ENCODE measurements at regions not wholly inside any gene's neighbourhood (a gene's known extent, or its start where the extent isn't known, plus 50 kb on each side); places are given as distances from the start of the nearest gene placed in this dataset.

DNA sequence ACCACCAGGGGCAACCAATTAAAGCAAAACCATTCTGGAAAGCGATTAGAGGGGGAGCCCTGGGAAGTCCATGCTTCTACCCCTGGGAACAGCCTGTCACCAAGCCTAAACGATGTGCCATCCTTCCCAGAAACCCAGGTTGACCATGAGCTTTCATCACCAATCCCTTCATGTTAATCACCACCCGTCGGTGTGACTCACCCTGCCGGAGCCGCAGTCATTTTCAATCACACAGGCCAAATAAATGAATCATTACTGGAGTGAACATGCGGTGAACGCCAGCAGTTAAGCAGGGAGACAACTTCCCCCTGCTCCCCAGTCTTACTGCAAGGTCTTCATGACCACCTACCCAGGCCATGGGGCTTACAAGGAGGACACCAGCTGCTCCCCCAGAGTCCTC lies 308.8 kb downstream of the AJAP1 start:
- no peak for DNase-seq (ENCODE audit: low spot score)
- no peak overlapping the region for H3K27ac Mint-ChIP-seq
- no peaks in the 10 kb centered on the region for H3K79me2 ChIP-seq (ENCODE audit: low read depth)
- H3K36me3 Mint-ChIP-seq, result no peaks in the 10 kb centered on the region
- no peaks in the 10 kb centered on the region for H3K36me3 ChIP-seq
- no peaks in the 10 kb centered on the region for H3F3A ChIP-seq (ENCODE audit: low read depth)
- H2AFZ ChIP-seq (replicated peaks), result no peak overlapping the region
- H3K9me3 ChIP-seq (ENCODE audit: low read depth), result no peaks in the 10 kb centered on the region
- H3K4me1 ChIP-seq, result peaks cover 7% of the 10 kb centered on the region
- H3K4me1 Mint-ChIP-seq, result peaks cover 20% of the 10 kb centered on the region
- H3K4me3 ChIP-seq, result no peak overlapping the region
- H3K9ac ChIP-seq, result no peak overlapping the region
- H3K27ac ChIP-seq, result no peak overlapping the region
- no peaks in the 10 kb centered on the region for H3K9me3 Mint-ChIP-seq
- H3K4me2 ChIP-seq, result no peak overlapping the region
- H3K4me3 Mint-ChIP-seq, result no peak overlapping the region
- H4K20me1 ChIP-seq (ENCODE audit: low read depth), result no peaks in the 10 kb centered on the region
- TF ChIP-seq EZH2 (IDR thresholded peaks at IDR 0.05) (no peak), EZH2phosphoT487 (IDR thresholded peaks at IDR 0.05) (no peak)
- TF ChIP-seq, protein P1, sequence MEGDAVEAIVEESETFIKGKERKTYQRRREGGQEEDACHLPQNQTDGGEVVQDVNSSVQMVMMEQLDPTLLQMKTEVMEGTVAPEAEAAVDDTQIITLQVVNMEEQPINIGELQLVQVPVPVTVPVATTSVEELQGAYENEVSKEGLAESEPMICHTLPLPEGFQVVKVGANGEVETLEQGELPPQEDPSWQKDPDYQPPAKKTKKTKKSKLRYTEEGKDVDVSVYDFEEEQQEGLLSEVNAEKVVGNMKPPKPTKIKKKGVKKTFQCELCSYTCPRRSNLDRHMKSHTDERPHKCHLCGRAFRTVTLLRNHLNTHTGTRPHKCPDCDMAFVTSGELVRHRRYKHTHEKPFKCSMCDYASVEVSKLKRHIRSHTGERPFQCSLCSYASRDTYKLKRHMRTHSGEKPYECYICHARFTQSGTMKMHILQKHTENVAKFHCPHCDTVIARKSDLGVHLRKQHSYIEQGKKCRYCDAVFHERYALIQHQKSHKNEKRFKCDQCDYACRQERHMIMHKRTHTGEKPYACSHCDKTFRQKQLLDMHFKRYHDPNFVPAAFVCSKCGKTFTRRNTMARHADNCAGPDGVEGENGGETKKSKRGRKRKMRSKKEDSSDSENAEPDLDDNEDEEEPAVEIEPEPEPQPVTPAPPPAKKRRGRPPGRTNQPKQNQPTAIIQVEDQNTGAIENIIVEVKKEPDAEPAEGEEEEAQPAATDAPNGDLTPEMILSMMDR (IDR thresholded peaks at IDR 0.05), result no peak
- peaks cover 17% of the 10 kb centered on the region for H3K27me3 Mint-ChIP-seq (ENCODE audit: insufficient read depth, low read depth)
- no peaks in the 10 kb centered on the region for H3K27me3 ChIP-seq

DNA sequence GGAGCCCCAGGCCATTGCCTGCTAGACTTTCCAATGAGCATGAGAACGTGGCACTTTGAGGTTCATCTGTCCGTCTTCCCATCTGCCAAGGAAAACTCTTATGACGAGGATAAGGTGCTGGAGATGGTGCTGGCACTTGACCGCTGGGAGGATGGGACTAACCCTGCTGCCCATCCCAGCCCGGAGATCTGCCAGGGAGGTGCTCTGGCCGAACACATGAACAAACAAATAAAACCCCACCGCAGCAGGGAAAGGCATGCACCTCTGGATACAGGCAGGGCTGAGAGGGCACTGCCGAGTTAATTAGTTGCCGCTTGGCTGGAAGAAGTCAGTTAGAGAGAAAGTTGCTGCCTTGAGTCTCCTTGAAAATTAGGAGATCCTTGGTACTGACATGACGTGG lies 308.4 kb downstream of the AJAP1 start:
- Histone ChIP-seq H3F3A (ENCODE audit: low read depth) (no peaks in the 10 kb centered on the region), H3K9me3 (ENCODE audit: low read depth) (no peaks in the 10 kb centered on the region), H3K27me3 (no peaks in the 10 kb centered on the region), H3K27ac (no peak overlapping the region), H4K20me1 (ENCODE audit: low read depth) (no peaks in the 10 kb centered on the region), H3K4me2 (no peak overlapping the region), H2AFZ (replicated peaks) (no peak overlapping the region), H3K4me1 (peaks cover 7% of the 10 kb centered on the region), H3K36me3 (no peaks in the 10 kb centered on the region), H3K79me2 (ENCODE audit: low read depth) (no peaks in the 10 kb centered on the region), H3K4me3 (no peak overlapping the region), H3K9ac (no peak overlapping the region)
- Mint-ChIP-seq H3K36me3 (no peaks in the 10 kb centered on the region), H3K9me3 (no peaks in the 10 kb centered on the region), H3K27ac (no peak overlapping the region), H3K4me3 (no peak overlapping the region), H3K4me1 (peaks cover 20% of the 10 kb centered on the region), H3K27me3 (ENCODE audit: insufficient read depth, low read depth) (peaks cover 17% of the 10 kb centered on the region)
- DNase-seq (ENCODE audit: low spot score), result no peak
- TF ChIP-seq EZH2 (IDR thresholded peaks at IDR 0.05) (no peak), EZH2phosphoT487 (IDR thresholded peaks at IDR 0.05) (no peak)
- TF ChIP-seq, protein P1 (IDR thresholded peaks at IDR 0.05), result no peak

- H3K4me2 ChIP-seq, result no peak overlapping the region
- no peak overlapping the region for H3K27ac Mint-ChIP-seq
- no peaks in the 10 kb centered on the region for H3K27me3 ChIP-seq
- no peak overlapping the region for H3K27ac ChIP-seq
- H3K36me3 Mint-ChIP-seq, result no peaks in the 10 kb centered on the region
- H3K4me3 Mint-ChIP-seq, result no peak overlapping the region
- no peaks in the 10 kb centered on the region for H3F3A ChIP-seq (ENCODE audit: low read depth)
- H3K9ac ChIP-seq, result no peak overlapping the region
- H3K9me3 ChIP-seq (ENCODE audit: low read depth), result no peaks in the 10 kb centered on the region
- no peak overlapping the region for H3K4me3 ChIP-seq
- no peaks in the 10 kb centered on the region for H3K9me3 Mint-ChIP-seq
- no peak overlapping the region for H2AFZ ChIP-seq (replicated peaks)
- H3K79me2 ChIP-seq (ENCODE audit: low read depth), result no peaks in the 10 kb centered on the region
- peaks cover 7% of the 10 kb centered on the region for H3K4me1 ChIP-seq
- H3K27me3 Mint-ChIP-seq (ENCODE audit: insufficient read depth, low read depth), result peaks cover 15% of the 10 kb centered on the region
- H4K20me1 ChIP-seq (ENCODE audit: low read depth), result no peaks in the 10 kb centered on the region
- no peak for TF ChIP-seq EZH2phosphoT487 (IDR thresholded peaks at IDR 0.05)
- TF ChIP-seq, protein P1 (IDR thresholded peaks at IDR 0.05), result no peak
- no peak for TF ChIP-seq EZH2 (IDR thresholded peaks at IDR 0.05)
- no peak for DNase-seq (ENCODE audit: low spot score)
- H3K4me1 Mint-ChIP-seq, result peaks cover 20% of the 10 kb centered on the region
- no peaks in the 10 kb centered on the region for H3K36me3 ChIP-seq
Measured at GRCh38 chr1:4961935-4962645, 307.7 kb downstream of the AJAP1 start.

All from neural progenitor cell (in vitro differentiated cells).